Activated B cell treated with CpG ODN at 0.5 μM for 24 hours (primary cell): ENCODE measurements at regions not wholly inside any gene's neighbourhood (a gene's known extent, or its start where the extent isn't known, plus 50 kb on each side); places are given as distances from the start of the nearest gene placed in this dataset.

Source experiments
- ATAC-seq: fragments of 200-7000 bp; cut with Tn5 transposase; one replicate; pipeline ENCODE4 v1.10.0; 2021; ENCODE audit warnings: low read depth, mild to moderate bottlenecking, moderate library complexity
- CTCF ChIA-PET: fragments of 350-600 bp; sonication (Branson Sonifier 250); formaldehyde crosslinking; loops from one replicate; lab custom pipeline; 2021; ENCODE audit warnings: antibody characterized with exemption; lab: Charles Lee
- POLR2A ChIA-PET: fragments of 350-600 bp; sonication (Branson Sonifier 250); formaldehyde crosslinking; loops from one replicate; lab custom pipeline; 2021; ENCODE audit warnings: antibody characterized with exemption; lab: Charles Lee
- DNase-seq: peaks from one replicate; pipeline ENCODE4 v3.0.0; 2022
- H3K27ac Mint-ChIP-seq: one replicate; pipeline ENCODE4 v1.8.0; 2020; ENCODE audit warnings: mixed read lengths
- H3K27me3 Mint-ChIP-seq: one replicate; pipeline ENCODE4 v1.8.0; 2021; ENCODE audit warnings: mixed read lengths
- H3K36me3 Mint-ChIP-seq: one replicate; pipeline ENCODE4 v1.8.0; 2021; ENCODE audit warnings: low read depth, mixed read lengths
- H3K4me1 Mint-ChIP-seq: one replicate; pipeline ENCODE4 v1.8.0; 2021; ENCODE audit warnings: mixed read lengths
- H3K4me3 Mint-ChIP-seq: one replicate; pipeline ENCODE4 v1.8.0; 2020; ENCODE audit warnings: mild to moderate bottlenecking, mixed read lengths
- H3K9me3 Mint-ChIP-seq: one replicate; pipeline ENCODE4 v1.8.0; 2020; ENCODE audit warnings: mixed read lengths
- intact Hi-C: fragments of 100-400 bp; cut with micrococcal nuclease; formaldehyde crosslinking; loops from one replicate; pipeline ENCODE4 v1.15.1; 2024
- TF ChIP-seq, protein P1 (sequence below): fragments of 200-600 bp; IDR thresholded peaks from one replicate; pipeline ENCODE4 v1.8.0; 2022; ENCODE audit warnings: antibody characterized with exemption, mild to moderate bottlenecking

- Mint-ChIP-seq H3K27ac (no peak overlapping the region), H3K9me3 (no peaks in the 10 kb centered on the region), H3K4me1 (peaks cover 7% of the 10 kb centered on the region), H3K27me3 (peaks cover 23% of the 10 kb centered on the region), H3K4me3 (no peak overlapping the region), H3K36me3 (no peaks in the 10 kb centered on the region)
- POLR2A ChIA-PET: interaction anchor here (0.7 kb wide), 1 partner anchor 116 kb away, joined by 6 read pairs; no protein-coding TSS in a partner anchor
- CTCF ChIA-PET: no interaction called here
- DNase-seq: no peak
- TF ChIP-seq, protein P1, sequence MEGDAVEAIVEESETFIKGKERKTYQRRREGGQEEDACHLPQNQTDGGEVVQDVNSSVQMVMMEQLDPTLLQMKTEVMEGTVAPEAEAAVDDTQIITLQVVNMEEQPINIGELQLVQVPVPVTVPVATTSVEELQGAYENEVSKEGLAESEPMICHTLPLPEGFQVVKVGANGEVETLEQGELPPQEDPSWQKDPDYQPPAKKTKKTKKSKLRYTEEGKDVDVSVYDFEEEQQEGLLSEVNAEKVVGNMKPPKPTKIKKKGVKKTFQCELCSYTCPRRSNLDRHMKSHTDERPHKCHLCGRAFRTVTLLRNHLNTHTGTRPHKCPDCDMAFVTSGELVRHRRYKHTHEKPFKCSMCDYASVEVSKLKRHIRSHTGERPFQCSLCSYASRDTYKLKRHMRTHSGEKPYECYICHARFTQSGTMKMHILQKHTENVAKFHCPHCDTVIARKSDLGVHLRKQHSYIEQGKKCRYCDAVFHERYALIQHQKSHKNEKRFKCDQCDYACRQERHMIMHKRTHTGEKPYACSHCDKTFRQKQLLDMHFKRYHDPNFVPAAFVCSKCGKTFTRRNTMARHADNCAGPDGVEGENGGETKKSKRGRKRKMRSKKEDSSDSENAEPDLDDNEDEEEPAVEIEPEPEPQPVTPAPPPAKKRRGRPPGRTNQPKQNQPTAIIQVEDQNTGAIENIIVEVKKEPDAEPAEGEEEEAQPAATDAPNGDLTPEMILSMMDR: no peak
- intact Hi-C loops: no loop called here
- ATAC-seq: no peak
Observed at GRCh38 chr1:19009126-19009881, 52.8 kb upstream of the IFFO2 start.

DNA sequence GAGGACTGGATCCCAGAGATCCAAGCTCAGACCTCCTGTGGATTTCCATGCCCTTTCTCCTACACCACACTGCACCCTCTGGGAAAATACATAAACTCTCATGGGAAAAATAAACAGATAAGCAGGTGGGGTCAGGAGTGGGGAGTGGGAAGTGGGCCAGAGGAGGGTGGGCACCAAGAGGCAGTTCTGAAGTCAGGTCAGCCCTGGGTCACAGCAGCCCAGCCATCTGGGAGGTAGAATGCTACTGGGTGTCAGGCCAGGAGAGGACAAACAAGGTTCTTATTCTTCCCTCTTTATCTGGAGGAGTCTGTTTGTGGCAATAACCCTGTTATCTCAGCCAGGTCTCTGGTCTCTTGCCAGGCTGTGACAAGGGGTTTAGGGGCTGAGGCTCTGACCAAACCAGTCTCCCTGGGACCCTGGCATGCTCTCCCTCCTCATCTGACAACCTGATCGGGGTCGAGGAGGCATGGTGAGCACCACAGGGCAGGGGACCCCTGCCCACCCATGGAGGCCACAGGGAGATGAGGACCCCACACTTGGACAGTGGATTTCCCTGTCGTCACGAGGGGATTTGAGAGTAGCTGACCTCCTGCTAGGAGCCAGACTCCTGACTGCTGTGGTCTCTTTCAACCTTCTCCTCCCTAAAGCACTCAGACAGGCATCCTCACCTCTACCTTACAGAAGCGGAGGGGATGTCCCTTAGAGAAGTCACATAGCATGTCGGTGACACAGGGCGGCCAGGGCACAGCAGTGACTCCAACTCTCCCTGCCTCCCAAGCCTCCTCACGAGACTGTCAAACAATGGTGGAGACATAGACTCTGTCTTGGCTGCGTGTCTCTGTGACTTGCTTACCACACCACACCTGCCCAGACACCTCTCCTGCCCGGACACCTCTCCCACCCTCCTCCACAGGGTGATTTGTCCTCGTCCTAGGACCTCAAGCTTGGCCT is 51.3 kb upstream of the IFFO2 start:
- Mint-ChIP-seq H3K4me3 (no peak overlapping the region), H3K9me3 (peaks cover 5% of the 10 kb centered on the region), H3K36me3 (no peaks in the 10 kb centered on the region), H3K27me3 (peaks cover 27% of the 10 kb centered on the region), H3K4me1 (peaks cover 2% of the 10 kb centered on the region), H3K27ac (no peak overlapping the region)
- DNase-seq (no peak), ATAC-seq (no peak)
- POLR2A ChIA-PET: no interaction called here
- CTCF ChIA-PET: no interaction called here
- TF ChIP-seq, protein P1: no peak
- intact Hi-C loops: no loop called here

DNA sequence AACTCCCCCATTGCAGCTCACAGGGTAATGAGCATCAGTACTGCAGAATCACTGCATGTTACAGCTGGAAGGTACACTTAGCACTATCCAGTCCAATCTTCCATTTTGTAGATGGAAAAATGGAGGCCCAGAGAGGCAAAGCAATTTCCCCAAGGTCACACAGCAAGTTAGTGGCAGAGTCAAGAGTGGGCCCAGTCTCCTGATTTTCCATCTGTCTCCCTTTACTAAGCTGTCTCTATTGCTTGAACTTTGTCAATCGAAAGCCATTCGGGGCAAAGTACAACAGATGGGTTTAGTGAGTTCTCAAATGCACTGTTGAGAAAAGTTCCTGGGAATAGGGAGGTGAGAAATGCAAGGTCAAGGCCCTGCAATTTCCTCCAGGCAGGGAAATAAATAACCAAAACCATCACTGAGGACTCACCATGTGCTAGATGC is 50.4 kb upstream of the IFFO2 start:
- Mint-ChIP-seq H3K36me3 (no peaks in the 10 kb centered on the region), H3K9me3 (peaks cover 8% of the 10 kb centered on the region), H3K4me1 (peaks cover 2% of the 10 kb centered on the region), H3K27ac (no peak overlapping the region), H3K4me3 (no peak overlapping the region), H3K27me3 (peaks cover 27% of the 10 kb centered on the region)
- TF ChIP-seq, protein P1: no peak
- ATAC-seq (no peak), DNase-seq (no peak)
- intact Hi-C loops: no loop called here
- ChIA-PET POLR2A (no interaction called here), CTCF (no interaction called here)
